Ishikawa (cell line): ENCODE measurements at regions not wholly inside any gene's neighbourhood (a gene's known extent, or its start where the extent isn't known, plus 50 kb on each side); places are given as distances from the start of the nearest gene placed in this dataset.

Experiments used
- CEBPB ChIP-seq: IDR thresholded peaks from 2 replicates; pipeline ENCODE4 v1.6.1; 2012
- CREB1 ChIP-seq: IDR thresholded peaks from 2 replicates; pipeline ENCODE4 v1.6.1; 2012; ENCODE audit warnings: low read depth
- EGR1 ChIP-seq: IDR thresholded peaks from 2 replicates; pipeline ENCODE4 v1.6.1; 2012
- EP300 ChIP-seq: IDR thresholded peaks from 2 replicates; pipeline ENCODE4 v1.6.1; 2012; ENCODE audit warnings: borderline replicate concordance
- FOXM1 ChIP-seq: IDR thresholded peaks from 2 replicates; pipeline ENCODE4 v1.6.1; 2012; ENCODE audit warnings: low read depth, borderline replicate concordance
- MAX ChIP-seq: IDR thresholded peaks from 2 replicates; pipeline ENCODE4 v1.6.1; 2012
- NFIC ChIP-seq: IDR thresholded peaks from 2 replicates; pipeline ENCODE4 v1.6.1; 2012
- RAD21 ChIP-seq: IDR thresholded peaks from 2 replicates; pipeline ENCODE4 v1.6.1; 2012; ENCODE audit warnings: low read depth
- REST ChIP-seq: IDR thresholded peaks from 2 replicates; pipeline ENCODE4 v1.6.1; 2012; ENCODE audit warnings: low read depth, mild to moderate bottlenecking
- TAF1 ChIP-seq: IDR thresholded peaks from 2 replicates; pipeline ENCODE4 v1.6.1; 2012; ENCODE audit warnings: low read depth, mild to moderate bottlenecking
- TCF12 ChIP-seq: IDR thresholded peaks from 2 replicates; pipeline ENCODE4 v1.6.1; 2012; ENCODE audit warnings: low read depth
- TEAD4 ChIP-seq: IDR thresholded peaks from 2 replicates; pipeline ENCODE4 v1.6.1; 2012
- USF1 ChIP-seq: IDR thresholded peaks from 2 replicates; pipeline ENCODE4 v1.6.1; 2012
- YY1 ChIP-seq: IDR thresholded peaks from 2 replicates; pipeline ENCODE4 v1.6.1; 2012; ENCODE audit warnings: low read depth
- ZBTB7A ChIP-seq: IDR thresholded peaks from 2 replicates; pipeline ENCODE4 v1.6.1; 2012; ENCODE audit warnings: low read depth

GRCh38 chr5:51039424-51040329, 343.6 kb upstream of the ISL1 start:
- TF ChIP-seq EP300 (no peak), TCF12 (no peak), NFIC (no peak), TAF1 (no peak), MAX (no peak), REST (no peak), CEBPB (no peak), USF1 (no peak), FOXM1 (no peak), TEAD4 (no peak), ZBTB7A (no peak), EGR1 (no peak), CREB1 (no peak), RAD21 (no peak), YY1 (no peak)

GRCh38 chr5:51043745-51044144, 339.5 kb upstream of the ISL1 start:
- no peak for TF ChIP-seq REST
- no peak for TF ChIP-seq MAX
- TF ChIP-seq TCF12, result no peak
- TF ChIP-seq FOXM1, result no peak
- no peak for TF ChIP-seq USF1
- TF ChIP-seq YY1, result no peak
- no peak for TF ChIP-seq TAF1
- TF ChIP-seq NFIC, result no peak
- no peak for TF ChIP-seq EGR1
- no peak for TF ChIP-seq RAD21
- TF ChIP-seq CREB1, result no peak
- no peak for TF ChIP-seq ZBTB7A
- TF ChIP-seq EP300, result no peak
- no peak for TF ChIP-seq TEAD4
- no peak for TF ChIP-seq CEBPB

GRCh38 chr5:51047369-51047768, 335.9 kb upstream of the ISL1 start:
- TF ChIP-seq REST, result no peak

- TF ChIP-seq USF1 (no peak), ZBTB7A (no peak), CREB1 (no peak), CEBPB (no peak), NFIC (no peak), RAD21 (no peak), FOXM1 (no peak), YY1 (no peak), MAX (no peak), REST (no peak), TEAD4 (no peak), TCF12 (no peak), EGR1 (no peak), EP300 (no peak), TAF1 (no peak)
Observed at GRCh38 chr5:51053361-51053760, 329.9 kb upstream of the ISL1 start.
